Parathyroid adenoma (tissue), 2 donors: ENCODE measurements at regions not wholly inside any gene's neighbourhood (a gene's known extent, or its start where the extent isn't known, plus 50 kb on each side); places are given as distances from the start of the nearest gene placed in this dataset.

Experiments
- H2AFZ ChIP-seq: fragments of 300-600 bp; sonication (generic); one replicate; pipeline ENCODE4 v1.7.0; 2017; ENCODE audit warnings: antibody characterized with exemption, mild to moderate bottlenecking
- H3K27ac ChIP-seq: fragments of 300-600 bp; sonication (generic); one replicate; pipeline ENCODE4 v1.7.0; 2017
- H3K27me3 ChIP-seq: fragments of 300-600 bp; sonication (generic); one replicate; pipeline ENCODE4 v1.7.0; 2017; ENCODE audit warnings: low read length; ENCODE audit not compliant: control insufficient read depth, insufficient read depth
- H3K36me3 ChIP-seq: fragments of 300-600 bp; sonication (generic); one replicate; pipeline ENCODE4 v1.7.0; 2017; ENCODE audit warnings: low read length; ENCODE audit not compliant: control insufficient read depth, insufficient read depth
- H3K4me1 ChIP-seq: fragments of 300-600 bp; sonication (generic); one replicate; pipeline ENCODE4 v1.7.0; 2017; ENCODE audit warnings: control low read depth
- H3K4me2 ChIP-seq: fragments of 300-600 bp; sonication (generic); one replicate; pipeline ENCODE4 v1.7.0; 2017; ENCODE audit warnings: low read length
- H3K4me3 ChIP-seq: fragments of 300-600 bp; sonication (generic); one replicate; pipeline ENCODE4 v1.7.0; 2017; ENCODE audit warnings: low read depth, low read length
- H3K79me2 ChIP-seq: fragments of 300-600 bp; sonication (generic); one replicate; pipeline ENCODE4 v1.7.0; 2017; ENCODE audit warnings: control low read depth
- H3K9ac ChIP-seq: fragments of 300-600 bp; sonication (generic); one replicate; pipeline ENCODE4 v1.7.0; 2017; ENCODE audit warnings: mild to moderate bottlenecking
- H3K9me3 ChIP-seq: fragments of 300-600 bp; sonication (generic); one replicate; pipeline ENCODE4 v1.7.0; 2017; ENCODE audit warnings: low read length; ENCODE audit not compliant: control insufficient read depth
- TF ChIP-seq, protein P1 (sequence below): fragments of 300-600 bp; sonication (generic); IDR thresholded peaks from one replicate; pipeline ENCODE4 v1.7.0; 2017; ENCODE audit warnings: antibody characterized with exemption, mild to moderate bottlenecking
- donor health status: primary hyperparathyroidism.

DNA sequence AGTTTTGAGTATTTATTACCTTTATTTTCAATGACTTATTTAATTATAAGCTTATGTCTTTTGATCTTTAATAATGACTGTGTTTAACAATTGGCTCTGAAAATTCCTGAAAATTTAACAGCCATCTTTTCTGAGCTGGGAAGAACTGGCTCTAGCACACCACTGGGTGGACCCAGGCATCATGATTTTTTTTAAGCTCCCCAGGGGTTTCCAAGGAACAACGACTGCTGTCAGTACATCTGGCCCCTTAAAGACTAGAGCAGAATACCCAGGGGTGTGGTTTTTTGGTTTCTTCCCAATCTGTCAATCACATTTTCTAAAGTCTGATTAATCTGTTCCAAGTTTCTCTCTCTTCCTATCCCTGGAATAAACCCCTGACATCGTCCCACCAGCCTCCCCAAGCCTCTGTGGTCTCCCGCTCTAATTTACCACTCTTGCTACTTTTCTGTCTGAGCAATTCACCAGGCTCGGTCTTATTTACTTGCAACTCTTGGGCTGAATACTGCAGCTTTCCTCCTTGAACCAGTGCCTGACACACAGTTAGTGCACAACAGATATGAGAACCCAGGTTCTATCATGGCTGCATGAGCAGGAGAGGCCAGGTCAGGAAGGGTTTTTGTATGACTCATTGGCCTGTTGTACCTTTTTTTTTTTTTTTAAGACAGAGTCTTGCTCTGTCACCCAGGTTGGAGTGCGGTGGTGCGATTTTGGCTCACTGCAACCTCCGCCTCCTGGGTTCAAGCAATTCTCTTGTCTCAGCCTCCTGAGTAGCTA, 321.9 kb downstream of the ZSWIM6 start:
- Histone ChIP-seq H3K4me3 (no peak overlapping the region), H3K36me3 (no peaks in the 10 kb centered on the region), H3K79me2 (no peaks in the 10 kb centered on the region), H3K4me1 (no peaks in the 10 kb centered on the region), H3K27me3 (no peaks in the 10 kb centered on the region), H3K27ac (no peak overlapping the region), H2AFZ (no peak overlapping the region), H3K4me2 (no peak overlapping the region), H3K9me3 (no peaks in the 10 kb centered on the region), H3K9ac (no peak overlapping the region)
- TF ChIP-seq, protein P1, sequence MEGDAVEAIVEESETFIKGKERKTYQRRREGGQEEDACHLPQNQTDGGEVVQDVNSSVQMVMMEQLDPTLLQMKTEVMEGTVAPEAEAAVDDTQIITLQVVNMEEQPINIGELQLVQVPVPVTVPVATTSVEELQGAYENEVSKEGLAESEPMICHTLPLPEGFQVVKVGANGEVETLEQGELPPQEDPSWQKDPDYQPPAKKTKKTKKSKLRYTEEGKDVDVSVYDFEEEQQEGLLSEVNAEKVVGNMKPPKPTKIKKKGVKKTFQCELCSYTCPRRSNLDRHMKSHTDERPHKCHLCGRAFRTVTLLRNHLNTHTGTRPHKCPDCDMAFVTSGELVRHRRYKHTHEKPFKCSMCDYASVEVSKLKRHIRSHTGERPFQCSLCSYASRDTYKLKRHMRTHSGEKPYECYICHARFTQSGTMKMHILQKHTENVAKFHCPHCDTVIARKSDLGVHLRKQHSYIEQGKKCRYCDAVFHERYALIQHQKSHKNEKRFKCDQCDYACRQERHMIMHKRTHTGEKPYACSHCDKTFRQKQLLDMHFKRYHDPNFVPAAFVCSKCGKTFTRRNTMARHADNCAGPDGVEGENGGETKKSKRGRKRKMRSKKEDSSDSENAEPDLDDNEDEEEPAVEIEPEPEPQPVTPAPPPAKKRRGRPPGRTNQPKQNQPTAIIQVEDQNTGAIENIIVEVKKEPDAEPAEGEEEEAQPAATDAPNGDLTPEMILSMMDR, result no peak

- no peaks in the 10 kb centered on the region for H3K36me3 ChIP-seq
- no peak overlapping the region for H3K27ac ChIP-seq
- H3K4me1 ChIP-seq, result no peaks in the 10 kb centered on the region
- H3K79me2 ChIP-seq, result no peaks in the 10 kb centered on the region
- H3K9me3 ChIP-seq, result no peaks in the 10 kb centered on the region
- no peak overlapping the region for H3K4me3 ChIP-seq
- no peak overlapping the region for H2AFZ ChIP-seq
- no peak overlapping the region for H3K9ac ChIP-seq
- H3K4me2 ChIP-seq, result no peak overlapping the region
- TF ChIP-seq, protein P1, result no peak
- no peaks in the 10 kb centered on the region for H3K27me3 ChIP-seq
Measured at GRCh38 chr5:61654876-61655275, 322.8 kb downstream of the ZSWIM6 start.

DNA sequence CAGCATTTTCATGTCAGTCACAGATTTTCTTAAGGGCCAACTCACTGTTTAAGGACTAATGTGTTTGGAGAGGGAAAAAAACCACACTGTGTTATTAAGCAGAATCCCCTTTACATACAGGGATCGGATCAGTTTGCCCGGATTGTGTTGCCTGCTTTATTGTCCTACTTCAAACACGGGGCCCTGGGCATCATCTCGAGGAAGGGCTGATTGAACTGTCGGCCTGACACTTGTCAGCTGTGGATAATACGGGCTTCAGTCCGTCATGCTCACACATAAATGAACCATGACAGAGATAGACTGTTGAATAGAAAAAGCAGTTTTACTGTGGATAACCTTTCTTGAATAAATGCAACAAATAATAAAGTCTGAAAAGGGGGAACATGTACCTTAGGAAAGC, 325.0 kb downstream of the ZSWIM6 start:
- no peak overlapping the region for H2AFZ ChIP-seq
- H3K27me3 ChIP-seq, result no peaks in the 10 kb centered on the region
- H3K4me2 ChIP-seq, result no peak overlapping the region
- no peak overlapping the region for H3K27ac ChIP-seq
- H3K36me3 ChIP-seq, result no peaks in the 10 kb centered on the region
- H3K4me3 ChIP-seq, result no peak overlapping the region
- no peaks in the 10 kb centered on the region for H3K9me3 ChIP-seq
- H3K9ac ChIP-seq, result no peak overlapping the region
- no peaks in the 10 kb centered on the region for H3K79me2 ChIP-seq
- no peaks in the 10 kb centered on the region for H3K4me1 ChIP-seq
- TF ChIP-seq, protein P1, result no peak

DNA sequence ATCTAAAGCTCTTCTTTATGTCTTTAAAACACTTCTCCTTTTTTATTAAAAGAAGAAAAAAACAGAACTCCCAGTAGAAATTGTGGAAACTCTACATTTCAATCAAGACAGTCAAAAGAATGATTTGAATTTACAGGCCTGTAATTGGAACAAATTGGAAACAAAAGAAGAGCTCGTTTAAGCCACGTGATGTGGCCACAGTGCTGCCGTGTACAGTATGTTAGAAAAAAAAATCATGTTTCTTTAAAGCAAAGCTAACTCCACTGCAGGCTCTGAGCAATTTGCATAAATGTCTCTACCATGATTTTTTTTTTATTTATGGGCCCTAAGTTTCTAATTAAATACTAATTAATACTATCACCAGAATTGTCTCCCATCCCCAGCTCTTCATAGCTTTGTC, 325.6 kb downstream of the ZSWIM6 start:
- H3K79me2 ChIP-seq, result no peaks in the 10 kb centered on the region
- H3K4me3 ChIP-seq, result no peak overlapping the region
- no peaks in the 10 kb centered on the region for H3K36me3 ChIP-seq
- H2AFZ ChIP-seq, result no peak overlapping the region
- no peak overlapping the region for H3K27ac ChIP-seq
- no peaks in the 10 kb centered on the region for H3K27me3 ChIP-seq
- H3K4me2 ChIP-seq, result no peak overlapping the region
- TF ChIP-seq, protein P1, result no peak
- H3K9ac ChIP-seq, result no peak overlapping the region
- no peaks in the 10 kb centered on the region for H3K9me3 ChIP-seq
- H3K4me1 ChIP-seq, result no peaks in the 10 kb centered on the region

DNA sequence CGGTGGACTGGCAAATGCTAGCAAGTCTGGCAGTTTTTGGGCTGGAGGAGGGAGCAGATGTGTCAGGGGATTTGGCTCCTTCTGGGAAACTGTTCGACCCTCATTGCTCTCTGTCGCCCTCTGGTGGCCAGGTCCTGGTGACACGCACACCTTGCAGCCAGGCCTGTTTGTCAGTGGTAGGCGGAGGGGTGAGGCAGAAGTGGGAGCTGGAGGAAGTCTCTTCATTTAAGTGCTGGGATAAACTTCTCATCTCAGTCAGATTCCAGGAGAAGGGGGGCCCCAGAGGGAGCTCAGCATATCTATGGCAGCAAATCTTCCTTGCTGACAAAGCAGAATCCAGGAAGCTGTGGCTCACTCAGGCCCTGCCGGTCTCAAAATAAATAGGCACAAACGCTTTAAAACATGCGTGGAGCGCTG, 326.5 kb downstream of the ZSWIM6 start:
- H2AFZ ChIP-seq, result peak overlapping the region; percentile 43
- no peak overlapping the region for H3K4me2 ChIP-seq
- no peaks in the 10 kb centered on the region for H3K9me3 ChIP-seq
- no peaks in the 10 kb centered on the region for H3K4me1 ChIP-seq
- no peaks in the 10 kb centered on the region for H3K36me3 ChIP-seq
- no peak overlapping the region for H3K9ac ChIP-seq
- no peaks in the 10 kb centered on the region for H3K79me2 ChIP-seq
- TF ChIP-seq, protein P1, result peak; percentile 95
- H3K27ac ChIP-seq, result no peak overlapping the region
- no peaks in the 10 kb centered on the region for H3K27me3 ChIP-seq
- H3K4me3 ChIP-seq, result no peak overlapping the region
